Gastrocnemius medialis (tissue), 4 donors: ENCODE measurements at regions not wholly inside any gene's neighbourhood (a gene's known extent, or its start where the extent isn't known, plus 50 kb on each side); places are given as distances from the start of the nearest gene placed in this dataset.

Experiments used
- POLR2A ChIP-seq, 2 donors: fragments of 450-650 bp; IDR thresholded peaks; one replicate each; pipeline ENCODE4 v1.6.1; 2017; ENCODE audit warnings: antibody characterized with exemption in 2 of 2, mild to moderate bottlenecking in 2 of 2, moderate library complexity in 2 of 2
- TF ChIP-seq, protein P1 (sequence below), 5 experiments: fragments of 450-650 bp in 3 of 5; fragments of 200-600 bp in 2 of 5; sonication (generic) in 2 of 5; IDR thresholded peaks in 4 of 5; conservative IDR thresholded peaks in 1 of 5; 1 replicate in 4 of 5; 2 replicates in 1 of 5; pipeline ENCODE4 v1.5.1; 2016 to 2019; ENCODE audit warnings: antibody characterized with exemption in 5 of 5, mild to moderate bottlenecking in 3 of 5, moderate library complexity in 3 of 5

DNA sequence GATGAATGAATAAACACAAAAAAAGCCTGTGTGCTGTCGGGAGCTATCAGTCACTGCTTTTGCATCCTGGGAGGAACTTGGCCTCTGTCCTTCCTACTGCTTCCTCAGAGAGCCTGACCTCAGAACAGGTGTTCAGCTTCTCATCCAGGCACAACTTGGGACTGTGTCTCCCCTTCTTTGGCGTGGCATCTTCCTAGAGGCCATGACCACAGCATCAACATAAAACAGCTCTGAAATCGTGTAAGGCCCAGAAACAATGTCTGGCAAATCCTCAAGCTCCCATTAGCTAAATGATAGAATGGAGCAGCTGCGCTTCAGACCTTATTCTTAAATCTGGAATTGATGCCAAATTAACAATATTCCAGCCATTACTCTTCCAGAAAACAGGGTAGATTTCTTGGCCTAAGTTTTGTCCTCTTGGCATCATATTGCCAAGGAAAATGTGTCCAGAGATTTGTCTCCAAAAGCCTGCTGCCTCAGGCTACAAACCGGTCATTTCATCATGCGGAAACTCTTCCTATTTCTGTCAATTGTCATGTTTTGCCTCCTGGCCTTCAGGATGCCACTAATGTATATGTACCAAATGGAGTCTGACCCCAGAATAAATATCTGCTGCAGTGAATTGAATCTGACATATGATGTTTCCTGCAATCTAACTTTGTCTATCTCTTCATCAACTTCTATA is 53.2 kb upstream of the RAB27B start:
- TF ChIP-seq, protein P1, sequence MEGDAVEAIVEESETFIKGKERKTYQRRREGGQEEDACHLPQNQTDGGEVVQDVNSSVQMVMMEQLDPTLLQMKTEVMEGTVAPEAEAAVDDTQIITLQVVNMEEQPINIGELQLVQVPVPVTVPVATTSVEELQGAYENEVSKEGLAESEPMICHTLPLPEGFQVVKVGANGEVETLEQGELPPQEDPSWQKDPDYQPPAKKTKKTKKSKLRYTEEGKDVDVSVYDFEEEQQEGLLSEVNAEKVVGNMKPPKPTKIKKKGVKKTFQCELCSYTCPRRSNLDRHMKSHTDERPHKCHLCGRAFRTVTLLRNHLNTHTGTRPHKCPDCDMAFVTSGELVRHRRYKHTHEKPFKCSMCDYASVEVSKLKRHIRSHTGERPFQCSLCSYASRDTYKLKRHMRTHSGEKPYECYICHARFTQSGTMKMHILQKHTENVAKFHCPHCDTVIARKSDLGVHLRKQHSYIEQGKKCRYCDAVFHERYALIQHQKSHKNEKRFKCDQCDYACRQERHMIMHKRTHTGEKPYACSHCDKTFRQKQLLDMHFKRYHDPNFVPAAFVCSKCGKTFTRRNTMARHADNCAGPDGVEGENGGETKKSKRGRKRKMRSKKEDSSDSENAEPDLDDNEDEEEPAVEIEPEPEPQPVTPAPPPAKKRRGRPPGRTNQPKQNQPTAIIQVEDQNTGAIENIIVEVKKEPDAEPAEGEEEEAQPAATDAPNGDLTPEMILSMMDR (IDR thresholded peaks at IDR 0.05 in 4 of 5, conservative IDR thresholded peaks at IDR 0.05 in 1 of 5), result no peak
- TF ChIP-seq POLR2A (IDR thresholded peaks at IDR 0.05), result no peak
